DND-41 (cell line): ENCODE measurements at regions not wholly inside any gene's neighbourhood (a gene's known extent, or its start where the extent isn't known, plus 50 kb on each side); places are given as distances from the start of the nearest gene placed in this dataset.

Experiments
- CTCF ChIP-seq: IDR thresholded peaks from 2 replicates; pipeline ENCODE4 v1.5.1; 2012; ENCODE audit warnings: borderline replicate concordance, low read length, moderate library complexity, mild to moderate bottlenecking; ENCODE audit not compliant: poor library complexity, severe bottlenecking; ENCODE audit errors: extremely low read depth
- EZH2 ChIP-seq: IDR thresholded peaks from 3 replicates; pipeline ENCODE4 v1.6.1; 2012; ENCODE audit warnings: borderline replicate concordance, low read depth, mild to moderate bottlenecking, moderate library complexity, low read length, inconsistent platforms; ENCODE audit not compliant: severe bottlenecking

DNA sequence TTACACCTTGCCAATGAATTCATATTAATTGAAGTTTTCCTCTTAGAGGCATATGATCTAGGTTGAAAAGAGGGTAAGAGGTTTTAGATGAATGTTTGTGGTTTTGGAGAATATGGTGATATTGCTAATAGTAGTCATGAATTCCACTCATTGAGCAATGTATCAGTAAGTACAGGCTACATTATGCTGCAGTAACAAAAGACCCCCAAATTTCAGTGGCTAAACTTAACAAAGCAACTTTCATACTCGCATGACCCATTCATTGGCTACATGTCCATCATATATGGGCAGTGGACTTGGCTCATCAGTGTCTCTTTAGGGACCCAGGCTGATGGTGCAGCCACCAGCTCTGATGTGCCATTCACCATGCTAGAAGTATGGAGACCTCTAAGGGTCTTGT is 196.6 kb upstream of the MYL2 start:
- TF ChIP-seq CTCF = no peak
- TF ChIP-seq EZH2 = no peak
